GM21526 (cell line): ENCODE measurements at regions not wholly inside any gene's neighbourhood (a gene's known extent, or its start where the extent isn't known, plus 50 kb on each side); places are given as distances from the start of the nearest gene placed in this dataset.

Source experiments
- ATAC-seq: cut with Tn5 transposase; IDR thresholded peaks from one replicate; pipeline ENCODE4 v1.9.1; 2021; ENCODE audit warnings: moderate library complexity; ENCODE audit not compliant: unreplicated experiment, low FRiP score

DNA sequence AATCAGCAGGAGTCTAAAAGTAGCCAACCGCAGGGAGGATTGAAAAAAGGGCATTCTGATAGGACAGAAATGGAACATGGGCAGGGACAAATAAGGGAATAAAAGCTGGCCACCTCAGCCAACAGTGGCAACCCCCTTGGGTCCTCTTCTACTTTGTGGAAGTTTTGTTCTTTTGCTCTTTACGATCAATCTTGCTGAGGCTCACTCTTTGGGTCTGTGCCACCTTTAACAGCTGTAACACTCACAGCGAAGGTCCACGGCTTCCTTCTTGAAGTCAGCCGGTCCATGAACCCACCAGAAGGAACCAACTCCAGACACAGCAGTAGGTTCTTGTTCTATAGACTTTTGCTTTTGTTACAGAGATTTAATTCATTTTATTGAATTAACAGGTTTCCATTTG is 285.4 kb upstream of the CDH20 start:
- no peak for ATAC-seq

DNA sequence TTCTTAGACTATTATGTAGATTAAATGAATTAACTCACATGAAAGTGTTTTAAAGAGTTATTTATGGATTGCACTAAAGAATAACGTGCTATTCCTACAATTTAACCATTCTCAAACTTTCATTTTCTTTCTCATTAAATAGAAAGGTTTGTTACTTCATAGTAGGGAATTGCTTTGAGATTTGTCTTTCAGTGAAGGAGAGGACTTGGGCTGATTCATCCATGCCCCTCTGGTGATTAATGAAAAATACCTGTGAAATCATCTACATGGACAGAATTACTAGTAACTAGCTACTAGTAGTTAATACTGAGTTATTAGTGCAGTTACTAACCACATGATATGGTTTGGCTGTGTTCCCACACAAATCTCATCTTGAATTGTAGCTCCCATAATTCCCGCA is 275.8 kb upstream of the CDH20 start:
- no peak for ATAC-seq

DNA sequence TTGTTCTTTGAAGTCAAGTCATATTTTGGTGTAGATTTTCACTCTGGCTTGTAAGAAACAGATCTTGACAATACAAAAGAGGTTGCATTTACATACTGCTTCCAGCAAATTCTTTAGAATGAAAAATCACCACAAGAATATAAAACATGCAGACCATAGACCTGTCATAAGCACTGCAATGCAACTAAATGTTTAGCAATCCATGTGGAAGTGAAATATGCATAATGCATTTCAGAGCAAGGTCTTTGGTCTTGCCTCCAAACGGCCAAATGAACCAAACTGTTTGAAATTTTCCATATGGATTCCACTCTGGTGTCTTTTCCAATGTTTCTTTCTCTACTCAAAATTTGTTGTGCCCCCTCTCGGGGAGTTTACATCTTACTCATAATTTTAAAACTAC is 271.0 kb upstream of the CDH20 start:
- no peak for ATAC-seq

DNA sequence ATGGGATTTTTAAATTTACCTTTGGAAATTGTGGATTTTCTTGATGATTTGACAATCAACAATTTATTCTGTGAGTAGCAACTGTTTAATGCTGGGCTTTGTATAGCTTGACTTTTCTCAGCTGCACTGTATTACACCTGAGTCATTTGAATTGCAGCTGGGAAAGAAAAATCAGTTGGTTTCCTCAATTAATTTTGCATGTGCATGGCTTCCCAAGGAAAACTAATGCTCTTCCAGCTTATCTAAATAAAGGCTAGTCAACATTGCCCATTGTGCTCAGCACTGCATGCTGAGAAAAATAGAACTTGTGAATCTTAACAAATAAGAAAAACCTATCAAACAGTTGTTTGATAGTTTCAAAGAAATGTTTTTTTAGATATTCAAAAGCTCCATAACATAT is 268.3 kb upstream of the CDH20 start:
- ATAC-seq, result no peak

DNA sequence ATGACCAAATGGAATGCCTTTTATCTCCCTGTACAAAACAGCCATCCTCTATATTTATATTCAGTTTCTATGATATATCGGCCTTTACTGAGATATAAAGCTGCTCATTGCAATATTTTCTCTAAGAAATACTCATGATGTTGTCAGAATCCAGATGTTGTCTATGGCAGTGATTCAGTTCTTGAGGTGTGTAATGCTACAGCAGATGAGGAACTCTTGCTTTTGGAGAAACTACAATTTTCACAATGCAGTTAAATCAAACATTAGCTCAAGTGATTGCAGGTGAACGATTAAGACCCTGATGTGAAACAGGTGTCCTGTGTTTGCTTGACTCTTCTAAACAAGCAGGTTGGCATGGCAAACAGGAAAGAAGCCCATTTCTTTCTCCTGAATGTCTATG is 256.2 kb upstream of the CDH20 start:
- ATAC-seq, result no peak

DNA sequence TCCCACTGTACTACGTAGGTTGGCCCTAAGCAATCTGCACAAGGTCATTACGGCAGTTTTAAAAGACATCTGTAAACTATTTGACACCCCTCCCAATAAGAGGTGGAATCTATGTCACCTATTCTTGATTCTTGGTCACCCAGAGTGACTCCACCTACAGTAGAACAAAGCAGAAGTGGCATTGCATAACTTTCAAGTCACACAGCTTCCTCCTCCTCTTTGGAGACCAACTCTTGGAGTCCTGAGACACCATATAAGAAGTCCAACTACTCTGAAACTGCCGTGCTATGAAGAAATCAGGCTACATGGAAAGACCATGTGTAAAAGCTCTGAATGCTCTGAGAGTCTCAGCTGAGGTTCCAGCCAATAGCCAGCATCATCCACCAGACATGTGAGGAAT is 253.5 kb upstream of the CDH20 start:
- no peak for ATAC-seq

DNA sequence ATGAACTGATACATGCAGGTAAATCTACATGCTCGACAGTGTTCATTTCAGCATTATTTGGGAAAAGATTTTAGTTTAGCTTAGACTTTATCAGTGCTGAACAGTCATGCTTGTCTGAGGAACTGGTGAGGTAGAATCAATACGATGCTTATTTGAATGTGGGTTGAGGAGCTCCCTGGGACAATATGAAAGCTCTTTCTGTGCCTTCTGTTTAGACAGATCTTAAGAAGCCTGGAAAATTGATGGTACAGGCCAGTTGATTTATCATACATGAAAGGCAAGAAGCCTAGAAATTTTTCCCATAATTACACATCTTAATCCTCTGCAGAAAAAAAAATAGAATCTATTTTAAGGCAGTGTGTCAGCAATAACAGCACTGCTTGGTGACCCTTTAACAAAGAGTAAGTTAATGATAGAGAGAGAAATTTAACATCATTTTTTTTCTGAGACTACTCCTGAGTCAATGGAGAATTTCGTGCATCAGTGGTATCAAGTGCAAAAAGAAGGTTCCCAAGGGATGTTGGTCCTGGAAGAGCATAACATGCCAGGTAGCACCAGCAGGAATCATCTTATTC is 252.2 kb upstream of the CDH20 start:
- no peak for ATAC-seq

DNA sequence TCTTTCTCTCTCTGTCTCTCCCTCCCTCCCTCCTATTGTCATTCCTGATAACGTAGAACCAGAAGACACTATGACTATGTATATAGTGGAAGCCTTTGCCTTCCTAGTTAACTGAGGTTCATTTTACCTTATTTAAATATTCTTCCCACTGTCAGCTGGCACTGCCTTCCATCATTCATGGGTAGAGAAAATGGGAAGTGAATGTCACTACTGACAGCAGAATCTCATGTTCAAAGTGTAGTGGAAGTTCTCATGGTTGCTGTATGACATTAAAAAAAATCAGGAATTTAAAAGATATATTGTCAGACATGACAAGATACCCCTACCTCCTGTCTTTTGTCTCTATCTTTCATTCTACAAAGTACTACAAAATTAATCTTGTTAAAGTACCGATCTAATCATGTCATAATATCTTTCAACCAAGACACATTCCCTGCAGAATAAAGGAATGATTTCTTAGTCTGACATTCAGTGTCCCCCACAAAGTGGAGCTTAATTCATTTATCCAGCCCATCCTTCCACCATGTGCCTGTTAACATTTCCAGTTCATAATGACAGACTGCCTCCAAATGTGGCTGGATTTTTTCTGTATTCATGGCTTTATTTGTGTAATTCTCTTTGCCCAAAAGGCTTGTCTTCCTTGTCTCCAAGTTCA is 250.1 kb upstream of the CDH20 start:
- no peak for ATAC-seq

DNA sequence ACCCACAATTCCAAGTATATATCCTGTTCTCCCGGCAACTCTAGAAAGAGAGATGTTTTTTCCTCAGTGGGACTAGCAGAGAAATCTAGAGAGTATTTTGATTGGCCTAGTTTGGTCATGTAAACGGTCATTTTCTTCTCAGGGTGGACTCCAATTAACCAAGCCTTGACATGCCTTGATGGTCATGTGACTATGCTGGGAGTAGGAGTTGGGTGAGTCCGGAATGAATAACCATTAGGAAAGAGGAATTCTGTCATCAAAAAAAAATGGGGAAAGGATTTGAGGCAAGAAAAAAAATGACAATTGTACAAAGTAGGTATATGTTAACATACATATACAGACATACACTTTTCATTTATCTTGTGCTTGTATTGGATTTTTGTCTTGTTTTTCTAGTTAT is 248.2 kb upstream of the CDH20 start:
- ATAC-seq, result no peak

DNA sequence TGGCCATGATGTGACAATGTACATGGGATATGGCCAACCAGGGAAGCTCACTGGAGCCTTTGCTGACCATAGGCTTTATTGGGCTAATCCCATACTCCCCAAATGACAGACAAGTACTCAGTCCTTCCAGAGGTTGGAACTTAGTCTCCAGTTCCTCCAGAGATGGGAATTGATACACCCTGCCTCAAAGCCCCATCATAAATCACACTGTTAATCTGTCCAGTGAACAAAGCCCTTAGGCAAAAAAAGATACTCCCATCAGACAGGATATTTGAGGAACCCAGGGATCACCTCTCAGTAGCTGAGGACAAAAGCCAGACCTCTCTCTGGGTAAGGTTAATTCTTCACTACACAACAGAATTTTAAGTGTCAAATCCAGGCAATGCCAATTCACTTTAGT is 247.5 kb upstream of the CDH20 start:
- no peak for ATAC-seq

DNA sequence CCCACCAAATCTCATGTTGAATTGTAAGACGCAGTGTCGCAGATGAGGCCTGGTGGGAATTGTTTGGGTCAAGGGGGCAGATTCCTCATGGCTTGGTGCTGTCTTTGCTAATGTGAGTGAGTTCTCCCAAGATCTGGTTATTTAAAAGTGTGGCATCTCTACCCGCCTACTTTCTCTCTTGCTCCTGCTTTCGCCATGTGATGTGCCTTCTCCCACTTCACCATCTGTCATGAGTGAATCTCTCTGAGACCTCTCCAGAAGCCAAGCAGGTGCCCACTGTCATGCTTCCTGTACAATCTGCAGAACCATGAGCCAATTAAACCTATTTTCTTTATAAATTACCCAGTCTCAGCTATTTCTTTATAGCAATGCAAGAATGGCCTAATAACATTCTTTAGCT is 246.6 kb upstream of the CDH20 start:
- ATAC-seq, result no peak

DNA sequence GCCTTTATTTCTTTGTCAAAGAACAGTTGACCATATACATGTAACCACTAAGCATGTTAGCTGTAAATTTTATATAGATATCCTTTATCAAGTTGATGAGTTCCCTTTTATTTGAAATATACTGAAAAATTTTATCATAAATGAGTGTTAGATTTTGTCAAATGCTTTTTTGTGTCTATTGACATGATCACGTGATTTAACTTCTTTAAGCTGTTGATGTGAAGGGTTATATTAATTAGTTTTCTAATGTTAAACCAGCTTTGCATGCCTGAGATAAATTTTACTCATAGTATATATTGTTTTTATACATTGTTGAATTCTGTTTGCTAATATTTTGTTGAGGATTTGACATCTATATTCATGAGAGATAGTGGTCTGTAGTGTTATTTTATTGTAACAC is 241.9 kb upstream of the CDH20 start:
- ATAC-seq, result no peak

DNA sequence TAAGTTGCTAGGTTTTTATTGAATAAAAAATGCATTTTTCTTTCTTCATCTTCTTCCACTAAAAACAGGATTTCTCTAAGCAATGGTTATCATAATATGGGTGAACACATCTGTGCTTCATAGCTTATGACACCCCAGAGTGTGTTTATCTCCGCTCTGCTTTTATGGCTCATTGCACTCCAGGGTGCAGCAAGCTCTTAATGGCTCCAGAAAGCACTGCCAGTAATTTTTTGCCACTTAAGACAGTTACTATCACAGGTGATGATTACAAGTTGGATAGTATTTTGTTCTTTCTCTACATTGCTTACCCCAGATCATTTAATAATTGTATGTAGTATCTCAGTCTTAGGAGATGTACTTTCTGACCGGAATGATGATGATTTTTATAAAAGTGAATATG is 239.3 kb upstream of the CDH20 start:
- no peak for ATAC-seq

DNA sequence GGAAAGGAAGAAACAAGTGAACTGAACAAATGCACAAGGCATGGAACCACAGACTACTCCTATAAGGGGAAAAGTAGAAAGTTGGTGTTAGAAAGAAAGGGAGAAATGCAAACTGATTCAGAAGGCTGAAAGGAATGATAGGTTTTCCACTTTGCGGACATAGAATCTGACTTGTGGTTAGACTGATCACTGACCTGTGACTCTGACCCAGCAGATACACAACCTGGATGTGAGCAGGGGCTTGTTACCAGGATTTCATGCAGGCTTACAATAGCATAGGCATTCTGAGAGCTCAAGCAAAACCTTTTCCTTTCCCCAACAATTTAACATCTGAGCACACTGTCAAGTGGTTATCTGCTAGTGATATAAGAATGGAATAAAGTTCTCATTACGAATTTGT is 237.0 kb upstream of the CDH20 start:
- ATAC-seq, result no peak

DNA sequence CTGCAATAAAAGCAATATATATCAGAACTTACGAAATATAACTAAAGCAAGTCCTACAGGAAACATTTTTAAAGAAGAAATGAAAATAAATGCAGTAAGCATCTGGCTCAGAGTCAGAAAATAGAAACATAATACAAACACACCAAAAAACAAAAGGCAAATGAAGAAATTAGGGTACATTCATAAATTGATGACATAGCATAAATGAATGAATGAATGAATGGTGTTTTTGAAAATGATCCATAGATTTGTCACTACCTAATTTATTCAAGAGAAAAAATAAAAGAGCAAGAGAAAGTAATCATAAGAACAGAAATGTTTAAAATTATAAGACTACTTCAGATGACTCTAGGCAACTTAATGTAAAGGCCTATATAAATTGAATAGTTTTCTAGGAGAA is 226.1 kb upstream of the CDH20 start:
- no peak for ATAC-seq

DNA sequence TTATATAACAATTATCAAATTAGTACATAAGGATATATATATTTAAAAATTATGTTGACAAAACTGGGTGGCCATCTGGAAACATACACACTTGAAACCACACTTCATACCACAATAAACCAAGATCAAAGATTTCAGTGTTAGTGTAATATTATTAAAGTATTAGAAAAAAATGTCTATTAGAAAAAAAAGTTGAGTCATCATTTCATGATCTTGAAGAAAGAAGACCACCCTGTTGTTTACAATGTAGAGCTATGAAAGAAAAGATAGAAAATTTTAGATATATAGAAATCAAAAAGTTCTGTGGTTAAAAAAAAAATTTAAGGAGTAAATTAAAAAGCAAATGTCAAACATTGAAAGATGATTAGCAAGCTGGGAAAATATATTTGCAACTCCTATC is 224.5 kb upstream of the CDH20 start:
- no peak for ATAC-seq

DNA sequence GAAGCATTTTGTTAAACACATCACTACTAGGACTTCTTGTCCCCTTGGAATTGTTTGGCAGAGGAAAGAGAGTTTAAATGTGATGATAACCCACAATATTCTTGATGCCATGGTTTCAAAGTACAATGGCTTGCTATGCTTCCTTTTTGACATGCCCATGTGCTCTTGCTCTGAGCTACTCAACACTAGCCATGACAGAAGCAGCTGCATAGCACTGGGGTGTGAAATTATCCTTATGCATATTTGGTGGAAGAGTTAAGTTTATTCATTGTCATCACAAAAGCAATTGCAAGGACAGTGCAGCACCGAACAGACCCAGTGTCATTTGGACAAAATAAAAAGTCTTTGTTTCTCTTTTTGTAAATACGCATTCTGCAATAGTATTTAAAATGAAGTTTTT is 209.9 kb upstream of the CDH20 start:
- ATAC-seq, result no peak

DNA sequence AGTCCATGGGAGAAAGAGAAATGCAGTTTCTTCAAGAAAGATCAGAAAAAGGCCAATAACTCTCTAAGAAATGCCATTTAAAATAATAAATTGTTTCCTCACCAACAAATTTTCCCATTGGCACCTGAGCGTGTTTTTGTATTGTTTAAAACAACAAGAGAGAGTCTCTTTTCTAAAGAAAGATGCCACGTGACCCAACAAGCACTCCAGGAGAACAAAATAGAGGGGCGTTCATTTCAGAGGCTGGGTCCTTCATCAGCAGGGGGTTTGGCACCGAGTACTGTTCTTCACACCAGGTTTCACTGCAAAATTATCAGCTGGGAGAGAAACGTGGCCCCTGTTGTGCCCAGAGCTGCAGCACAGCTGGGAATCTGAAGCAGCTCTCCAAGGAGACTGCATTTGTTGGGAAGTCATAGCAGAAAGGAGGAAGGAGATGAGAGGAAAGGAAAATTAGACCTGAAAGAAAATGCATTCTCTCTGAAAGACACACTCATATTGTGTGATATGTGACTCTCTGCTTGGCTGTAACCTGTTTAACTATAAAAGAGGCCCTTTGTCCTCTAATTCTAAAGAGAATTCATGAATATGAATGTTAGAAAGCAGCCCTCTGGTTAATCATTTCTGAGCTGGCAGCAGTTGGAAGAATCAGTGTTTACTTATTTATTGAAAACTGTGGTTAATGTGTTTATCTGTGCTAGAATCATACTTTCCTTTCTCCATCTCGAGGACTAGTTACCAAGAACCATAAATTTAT is 205.3 kb upstream of the CDH20 start:
- ATAC-seq, result no peak

DNA sequence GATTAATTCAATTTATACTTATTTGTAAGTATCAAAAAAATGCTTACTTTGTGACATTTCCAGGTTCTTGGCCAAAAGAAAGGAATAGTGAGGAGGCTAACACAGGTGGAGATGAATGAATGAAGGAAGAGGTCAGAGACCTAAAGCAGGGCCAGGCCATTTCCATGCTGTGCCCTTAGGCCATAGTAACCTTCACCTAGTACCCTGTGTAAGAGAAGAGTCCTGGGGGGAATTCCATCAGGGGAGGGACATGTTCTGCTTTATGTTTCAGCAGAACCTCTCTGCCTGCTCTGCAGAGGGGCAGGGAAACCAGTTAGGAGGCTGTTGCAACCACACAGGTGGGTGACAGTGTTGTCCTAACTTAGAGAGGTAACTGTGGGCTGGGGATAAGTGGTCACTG is 204.2 kb upstream of the CDH20 start:
- no peak for ATAC-seq

DNA sequence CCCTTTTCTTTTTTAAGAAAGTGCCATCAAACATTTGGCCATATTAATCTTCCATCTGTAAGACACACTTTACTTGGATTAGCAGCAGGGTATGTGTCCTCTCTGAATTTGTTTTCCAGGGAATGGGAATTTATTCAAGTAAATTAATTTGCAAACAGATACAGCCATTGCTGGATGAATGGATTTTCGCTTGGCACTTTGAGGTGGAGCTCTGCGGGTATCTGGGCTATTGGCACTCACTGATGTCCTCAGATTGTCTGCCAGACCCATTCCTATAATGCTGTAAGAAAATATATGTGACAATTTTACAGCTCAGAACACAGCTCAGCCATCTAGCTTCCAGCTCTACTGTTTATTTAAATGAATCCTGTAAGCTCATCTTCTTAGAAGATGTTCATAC is 201.2 kb upstream of the CDH20 start:
- no peak for ATAC-seq

DNA sequence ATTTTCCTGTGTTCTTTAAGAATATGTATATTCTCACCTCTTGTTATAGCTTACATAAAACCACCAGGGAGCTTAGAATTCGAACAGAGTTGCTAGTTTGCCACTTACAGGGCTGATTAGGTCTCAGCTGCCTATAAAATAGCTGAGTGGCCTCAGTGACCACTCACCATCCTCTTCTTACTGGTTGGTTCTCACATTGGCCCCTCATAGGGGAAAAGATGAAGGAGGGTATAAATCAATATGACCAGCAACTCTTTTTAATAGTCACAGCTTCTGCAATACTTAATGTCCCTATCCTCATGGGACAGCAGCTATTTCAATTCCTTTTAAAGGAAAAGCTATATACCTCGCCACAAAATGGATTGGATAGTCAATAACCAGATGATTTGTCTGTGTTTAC is 199.4 kb upstream of the CDH20 start:
- ATAC-seq, result no peak

DNA sequence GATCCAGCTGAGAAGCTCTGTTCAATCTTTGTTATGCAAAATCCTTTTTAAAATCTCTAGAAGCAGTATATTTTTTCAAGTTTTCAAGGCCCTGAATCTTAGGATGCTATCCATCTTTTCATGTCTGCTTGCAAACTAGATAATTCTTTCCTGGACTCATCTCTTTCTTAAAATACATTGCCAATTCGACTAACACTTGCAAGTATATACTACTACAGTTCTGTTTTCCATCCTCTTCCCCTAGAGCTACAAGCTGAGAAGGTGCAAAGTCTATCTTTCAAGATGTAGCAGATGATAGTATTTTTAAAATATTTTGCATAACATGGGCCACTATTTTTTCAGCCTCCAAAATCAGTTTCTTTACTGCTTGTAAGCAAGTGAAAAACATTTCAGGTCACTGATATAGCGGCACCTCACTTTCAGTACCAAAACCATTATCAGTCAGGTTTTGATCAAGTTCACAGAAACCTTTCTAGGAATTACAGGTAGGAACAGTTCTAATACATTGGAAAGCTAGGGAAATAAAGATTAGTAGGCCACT is 196.4 kb upstream of the CDH20 start:
- no peak for ATAC-seq
